ENCODE measurements at regions not wholly inside any gene's neighbourhood (a gene's known extent, or its start where the extent isn't known, plus 50 kb on each side); places are given as distances from the start of the nearest gene placed in this dataset.

GRCh38 chr1:175861626-175862367, 118.4 kb upstream of the TNR start:
- Mint-ChIP-seq H3K4me1 (peaks cover 18% of the 10 kb centered on the region), H3K4me3 (no peak overlapping the region)

DNA sequence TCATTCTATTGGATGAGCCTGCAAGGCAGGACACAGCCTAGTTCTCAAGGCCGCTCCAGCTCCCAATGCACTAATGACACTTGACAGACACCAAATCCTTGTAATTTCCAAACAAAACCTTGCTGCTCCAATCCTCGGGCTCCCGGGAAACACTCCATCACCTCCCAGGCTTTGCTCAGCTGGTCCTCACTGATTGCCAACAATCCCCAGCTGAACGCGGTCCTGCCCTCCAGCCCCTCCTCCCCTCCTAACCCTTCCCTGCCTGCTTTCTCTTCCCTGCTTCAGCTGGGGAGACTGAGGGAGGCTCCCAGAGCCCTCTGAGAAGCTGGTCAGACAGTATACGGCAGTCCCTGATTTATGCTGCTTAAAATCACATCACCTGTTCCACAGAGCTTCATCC, 114.4 kb upstream of the TNR start:
- Mint-ChIP-seq H3K27ac (no peak overlapping the region), H3K9me3 (no peaks in the 10 kb centered on the region), H3K27me3 (ENCODE audit: low read depth) (peaks cover 67% of the 10 kb centered on the region), H3K4me3 (no peak overlapping the region), H3K4me1 (no peaks in the 10 kb centered on the region), H3K36me3 (no peaks in the 10 kb centered on the region)
- TF ChIP-seq, protein P1, sequence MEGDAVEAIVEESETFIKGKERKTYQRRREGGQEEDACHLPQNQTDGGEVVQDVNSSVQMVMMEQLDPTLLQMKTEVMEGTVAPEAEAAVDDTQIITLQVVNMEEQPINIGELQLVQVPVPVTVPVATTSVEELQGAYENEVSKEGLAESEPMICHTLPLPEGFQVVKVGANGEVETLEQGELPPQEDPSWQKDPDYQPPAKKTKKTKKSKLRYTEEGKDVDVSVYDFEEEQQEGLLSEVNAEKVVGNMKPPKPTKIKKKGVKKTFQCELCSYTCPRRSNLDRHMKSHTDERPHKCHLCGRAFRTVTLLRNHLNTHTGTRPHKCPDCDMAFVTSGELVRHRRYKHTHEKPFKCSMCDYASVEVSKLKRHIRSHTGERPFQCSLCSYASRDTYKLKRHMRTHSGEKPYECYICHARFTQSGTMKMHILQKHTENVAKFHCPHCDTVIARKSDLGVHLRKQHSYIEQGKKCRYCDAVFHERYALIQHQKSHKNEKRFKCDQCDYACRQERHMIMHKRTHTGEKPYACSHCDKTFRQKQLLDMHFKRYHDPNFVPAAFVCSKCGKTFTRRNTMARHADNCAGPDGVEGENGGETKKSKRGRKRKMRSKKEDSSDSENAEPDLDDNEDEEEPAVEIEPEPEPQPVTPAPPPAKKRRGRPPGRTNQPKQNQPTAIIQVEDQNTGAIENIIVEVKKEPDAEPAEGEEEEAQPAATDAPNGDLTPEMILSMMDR (IDR thresholded peaks at IDR 0.05; ENCODE audit: unreplicated experiment) = no peak
- DNase-seq (ENCODE audit: low spot score in 2 of 2, unreplicated experiment in 2 of 2) = no peak

More at GRCh38 chr1:175861626-175862367, 118.4 kb upstream of the TNR start:
- no peak for DNase-seq (ENCODE audit: low spot score in 2 of 2, unreplicated experiment in 2 of 2)
- no peaks in the 10 kb centered on the region for H3K36me3 Mint-ChIP-seq
- H3K27ac Mint-ChIP-seq = no peak overlapping the region
- TF ChIP-seq, protein P1 (IDR thresholded peaks at IDR 0.05; ENCODE audit: unreplicated experiment) = no peak
- peaks cover 38% of the 10 kb centered on the region for H3K27me3 Mint-ChIP-seq (ENCODE audit: low read depth)
- no peaks in the 10 kb centered on the region for H3K9me3 Mint-ChIP-seq

DNA sequence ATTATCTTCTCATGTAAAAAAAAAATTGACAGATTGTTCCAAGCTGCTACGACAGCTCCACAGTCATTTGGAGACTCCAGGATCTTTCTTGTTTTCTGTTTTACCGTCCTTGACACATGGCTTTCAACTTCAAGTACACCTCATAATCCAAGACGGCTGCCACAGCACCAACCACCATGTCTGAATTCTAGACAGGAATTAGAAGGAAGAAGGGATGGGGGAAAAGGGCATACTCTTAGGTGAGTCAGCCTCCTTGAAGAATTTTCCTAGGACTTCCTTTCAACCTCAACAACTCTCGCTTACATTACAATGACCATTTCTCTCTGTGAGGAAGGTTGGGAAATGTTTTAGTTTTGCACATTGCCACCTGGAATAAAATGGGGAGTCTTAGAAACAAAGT, 110.3 kb upstream of the TNR start:
- no peaks in the 10 kb centered on the region for H3K9me3 Mint-ChIP-seq
- no peaks in the 10 kb centered on the region for H3K4me1 Mint-ChIP-seq
- H3K36me3 Mint-ChIP-seq = no peaks in the 10 kb centered on the region
- no peak overlapping the region for H3K27ac Mint-ChIP-seq
- H3K27me3 Mint-ChIP-seq (ENCODE audit: low read depth) = peaks cover 51% of the 10 kb centered on the region
- H3K4me3 Mint-ChIP-seq = no peak overlapping the region
- no peak for DNase-seq (ENCODE audit: low spot score in 2 of 2, unreplicated experiment in 2 of 2)
- TF ChIP-seq, protein P1 (IDR thresholded peaks at IDR 0.05; ENCODE audit: unreplicated experiment) = no peak

DNA sequence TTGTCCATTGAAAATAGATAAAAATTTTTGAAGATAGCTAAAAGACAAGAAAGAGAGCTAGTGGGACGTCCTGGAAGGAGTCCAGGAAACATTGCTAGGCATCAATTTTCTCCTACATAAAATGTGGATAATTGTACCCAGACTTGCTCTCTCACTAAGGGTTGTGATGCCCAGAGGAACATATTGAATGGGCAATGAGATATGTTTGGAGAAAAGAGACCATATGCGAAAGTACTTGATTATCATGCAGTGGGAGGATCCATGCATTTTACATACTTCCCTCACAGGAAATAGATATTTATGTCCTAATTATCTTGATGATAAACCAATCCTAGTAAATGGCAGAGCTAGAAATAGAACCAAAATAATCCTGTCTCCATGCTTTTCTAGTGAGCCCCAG, 108.4 kb upstream of the TNR start:
- Mint-ChIP-seq H3K4me3 (no peak overlapping the region), H3K36me3 (no peaks in the 10 kb centered on the region), H3K9me3 (no peaks in the 10 kb centered on the region), H3K4me1 (no peaks in the 10 kb centered on the region), H3K27me3 (ENCODE audit: low read depth) (peaks cover 40% of the 10 kb centered on the region), H3K27ac (no peak overlapping the region)
- no peak for DNase-seq (ENCODE audit: low spot score in 2 of 2, unreplicated experiment in 2 of 2)
- TF ChIP-seq, protein P1 (IDR thresholded peaks at IDR 0.05; ENCODE audit: unreplicated experiment) = no peak

DNA sequence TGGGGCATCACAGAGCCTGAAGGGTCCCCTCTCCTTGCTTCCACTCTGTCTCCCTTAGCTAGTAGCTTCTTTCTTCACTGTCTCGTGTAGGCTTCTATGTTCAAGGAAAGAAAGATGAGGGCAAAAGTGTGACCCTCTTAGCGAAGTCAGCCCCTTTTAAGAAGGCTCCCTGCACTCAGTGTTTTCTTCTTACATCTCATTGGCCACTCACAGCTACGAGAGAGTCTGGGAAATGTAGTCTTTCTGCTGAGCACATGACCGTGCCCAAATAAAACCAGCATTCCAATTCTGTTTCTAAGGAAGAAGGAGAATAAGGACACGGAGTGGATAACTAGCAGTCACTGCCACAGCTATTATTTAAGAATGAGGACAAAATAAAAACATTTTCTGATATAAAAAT, 104.9 kb upstream of the TNR start:
- H3K4me1 Mint-ChIP-seq = no peaks in the 10 kb centered on the region
- no peak overlapping the region for H3K4me3 Mint-ChIP-seq
- no peaks in the 10 kb centered on the region for H3K9me3 Mint-ChIP-seq
- no peak overlapping the region for H3K27ac Mint-ChIP-seq
- TF ChIP-seq, protein P1 (IDR thresholded peaks at IDR 0.05; ENCODE audit: unreplicated experiment) = no peak
- peaks cover 34% of the 10 kb centered on the region for H3K27me3 Mint-ChIP-seq (ENCODE audit: low read depth)
- DNase-seq (ENCODE audit: low spot score in 2 of 2, unreplicated experiment in 2 of 2) = no peak
- H3K36me3 Mint-ChIP-seq = no peaks in the 10 kb centered on the region

Data from mesothelial cell of epicardium (in vitro differentiated cells).